Smooth muscle cell (in vitro differentiated cells): ENCODE measurements at regions not wholly inside any gene's neighbourhood (a gene's known extent, or its start where the extent isn't known, plus 50 kb on each side); places are given as distances from the start of the nearest gene placed in this dataset.

Source experiments
- DNase-seq: peaks from one replicate; lab custom pipeline; 2025; ENCODE audit not compliant: unreplicated experiment; lab: John Stamatoyannopoulos, UW
- H2AFZ ChIP-seq: fragments of 200-600 bp; sonication (generic); 2 replicates; pipeline ENCODE4 v1.6.0; 2016; ENCODE audit warnings: antibody characterized with exemption, low read depth, mild to moderate bottlenecking
- H3F3A ChIP-seq: fragments of 200-600 bp; sonication (generic); 2 replicates; pipeline ENCODE4 v1.6.0; 2017; ENCODE audit warnings: antibody characterized with exemption, low read depth
- H3K27ac ChIP-seq: fragments of 200-600 bp; sonication (generic); 2 replicates; pipeline ENCODE4 v1.5.1; 2016; ENCODE audit warnings: low read depth, mild to moderate bottlenecking
- H3K27me3 ChIP-seq: fragments of 200-600 bp; sonication (generic); 2 replicates; pipeline ENCODE4 v1.6.1; 2016; ENCODE audit warnings: low read depth, mild to moderate bottlenecking
- H3K36me3 ChIP-seq: fragments of 200-600 bp; sonication (generic); 2 replicates; pipeline ENCODE4 v1.5.1; 2016; ENCODE audit warnings: low read depth
- H3K4me1 ChIP-seq: fragments of 200-600 bp; sonication (generic); 2 replicates; pipeline ENCODE4 v1.5.1; 2016; ENCODE audit warnings: low read depth
- H3K4me2 ChIP-seq: fragments of 200-600 bp; sonication (generic); 2 replicates; pipeline ENCODE4 v1.6.0; 2016; ENCODE audit warnings: mild to moderate bottlenecking
- H3K4me3 ChIP-seq: fragments of 200-600 bp; sonication (generic); 2 replicates; pipeline ENCODE4 v1.5.1; 2016; ENCODE audit warnings: mild to moderate bottlenecking
- H3K79me2 ChIP-seq: fragments of 200-600 bp; sonication (generic); 2 replicates; pipeline ENCODE4 v1.6.0; 2016; ENCODE audit warnings: low read depth, mild to moderate bottlenecking
- H3K9ac ChIP-seq: fragments of 200-600 bp; sonication (generic); 2 replicates; pipeline ENCODE4 v1.6.0; 2016; ENCODE audit warnings: low read depth
- H3K9me3 ChIP-seq: fragments of 200-600 bp; sonication (generic); replicated peaks from 2 replicates; pipeline ENCODE4 v1.5.1; 2016; ENCODE audit warnings: low read depth
- H4K20me1 ChIP-seq: fragments of 200-600 bp; sonication (generic); 2 replicates; pipeline ENCODE4 v1.6.0; 2016; ENCODE audit warnings: low read depth
- WGBS: methylation state at CpG from one replicate; pipeline ENCODE4 v1.1.7; 2016; ENCODE audit warnings: low lambda C conversion rate; 5-methylcytosine and 5-hydroxymethylcytosine counted together
- TF ChIP-seq, protein P1 (sequence below): fragments of 200-600 bp; sonication (generic); IDR thresholded peaks from 2 replicates; pipeline ENCODE4 v1.5.1; 2017; ENCODE audit warnings: borderline replicate concordance, mild to moderate bottlenecking, antibody characterized with exemption; ENCODE audit not compliant: insufficient read depth, poor library complexity, severe bottlenecking

DNA sequence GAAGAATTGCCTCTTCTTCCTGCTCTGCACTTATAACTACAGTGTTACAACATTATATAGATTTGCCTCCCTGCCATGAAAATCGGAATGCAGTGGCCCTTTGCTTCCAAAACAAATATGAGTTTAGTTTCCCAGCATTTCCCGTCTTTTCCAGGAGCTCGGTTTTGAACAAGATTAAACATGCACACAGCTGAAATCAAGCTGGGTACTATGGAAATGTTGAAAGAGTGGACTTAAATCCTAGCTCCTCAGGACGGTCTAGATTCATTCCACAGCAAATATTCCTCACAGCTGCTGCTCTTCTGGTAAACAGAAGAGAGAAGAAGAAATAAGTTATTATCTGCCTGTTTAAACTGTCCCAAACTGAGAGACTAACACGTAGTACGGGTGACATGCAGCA is 161.4 kb downstream of the PIK3R1 start:
- peaks cover 3% of the 10 kb centered on the region for H3F3A ChIP-seq
- no peaks in the 10 kb centered on the region for H3K4me1 ChIP-seq
- H3K9me3 ChIP-seq, result no peaks in the 10 kb centered on the region
- DNase-seq, result no peak
- H2AFZ ChIP-seq, result peak overlapping the region; percentile 16
- no peaks in the 10 kb centered on the region for H3K79me2 ChIP-seq
- H3K27me3 ChIP-seq, result no peaks in the 10 kb centered on the region
- H3K27ac ChIP-seq, result no peak overlapping the region
- H3K36me3 ChIP-seq, result no peaks in the 10 kb centered on the region
- no peak overlapping the region for H3K4me3 ChIP-seq
- H3K9ac ChIP-seq, result no peak overlapping the region
- H3K4me2 ChIP-seq, result no peak overlapping the region
- no peaks in the 10 kb centered on the region for H4K20me1 ChIP-seq
- 59% methylated on average over 6 of the region's 6 CpGs for WGBS
- TF ChIP-seq, protein P1, sequence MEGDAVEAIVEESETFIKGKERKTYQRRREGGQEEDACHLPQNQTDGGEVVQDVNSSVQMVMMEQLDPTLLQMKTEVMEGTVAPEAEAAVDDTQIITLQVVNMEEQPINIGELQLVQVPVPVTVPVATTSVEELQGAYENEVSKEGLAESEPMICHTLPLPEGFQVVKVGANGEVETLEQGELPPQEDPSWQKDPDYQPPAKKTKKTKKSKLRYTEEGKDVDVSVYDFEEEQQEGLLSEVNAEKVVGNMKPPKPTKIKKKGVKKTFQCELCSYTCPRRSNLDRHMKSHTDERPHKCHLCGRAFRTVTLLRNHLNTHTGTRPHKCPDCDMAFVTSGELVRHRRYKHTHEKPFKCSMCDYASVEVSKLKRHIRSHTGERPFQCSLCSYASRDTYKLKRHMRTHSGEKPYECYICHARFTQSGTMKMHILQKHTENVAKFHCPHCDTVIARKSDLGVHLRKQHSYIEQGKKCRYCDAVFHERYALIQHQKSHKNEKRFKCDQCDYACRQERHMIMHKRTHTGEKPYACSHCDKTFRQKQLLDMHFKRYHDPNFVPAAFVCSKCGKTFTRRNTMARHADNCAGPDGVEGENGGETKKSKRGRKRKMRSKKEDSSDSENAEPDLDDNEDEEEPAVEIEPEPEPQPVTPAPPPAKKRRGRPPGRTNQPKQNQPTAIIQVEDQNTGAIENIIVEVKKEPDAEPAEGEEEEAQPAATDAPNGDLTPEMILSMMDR, result no peak

DNA sequence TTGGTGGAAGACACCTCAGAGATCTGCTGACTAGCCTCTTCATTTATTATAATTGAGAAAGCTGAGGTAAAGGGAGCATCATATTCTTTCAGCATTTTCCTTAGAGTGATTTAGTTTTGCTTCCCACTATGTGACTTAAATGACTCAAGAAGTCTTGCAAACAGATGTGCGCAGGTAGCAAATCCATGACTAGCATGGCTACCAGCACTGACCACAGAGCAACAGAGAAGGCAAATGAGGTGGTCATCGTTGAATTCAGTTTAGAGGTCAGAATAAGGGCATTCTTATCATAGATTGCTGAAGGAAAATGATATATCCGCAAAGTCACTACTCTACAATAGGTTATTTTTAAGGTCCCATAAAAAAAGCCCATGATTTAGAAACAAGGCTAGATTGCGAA is 162.2 kb downstream of the PIK3R1 start:
- no peak overlapping the region for H2AFZ ChIP-seq
- no peaks in the 10 kb centered on the region for H3K36me3 ChIP-seq
- no peak overlapping the region for H3K4me3 ChIP-seq
- no peak overlapping the region for H3K27ac ChIP-seq
- H3K4me1 ChIP-seq, result no peaks in the 10 kb centered on the region
- no peaks in the 10 kb centered on the region for H3K9me3 ChIP-seq
- H3K79me2 ChIP-seq, result no peaks in the 10 kb centered on the region
- 98% methylated on average over 4 of the region's 4 CpGs for WGBS
- H4K20me1 ChIP-seq, result no peaks in the 10 kb centered on the region
- no peak for DNase-seq
- no peak overlapping the region for H3K4me2 ChIP-seq
- H3F3A ChIP-seq, result peaks cover 3% of the 10 kb centered on the region
- TF ChIP-seq, protein P1, result no peak
- no peaks in the 10 kb centered on the region for H3K27me3 ChIP-seq
- H3K9ac ChIP-seq, result no peak overlapping the region

DNA sequence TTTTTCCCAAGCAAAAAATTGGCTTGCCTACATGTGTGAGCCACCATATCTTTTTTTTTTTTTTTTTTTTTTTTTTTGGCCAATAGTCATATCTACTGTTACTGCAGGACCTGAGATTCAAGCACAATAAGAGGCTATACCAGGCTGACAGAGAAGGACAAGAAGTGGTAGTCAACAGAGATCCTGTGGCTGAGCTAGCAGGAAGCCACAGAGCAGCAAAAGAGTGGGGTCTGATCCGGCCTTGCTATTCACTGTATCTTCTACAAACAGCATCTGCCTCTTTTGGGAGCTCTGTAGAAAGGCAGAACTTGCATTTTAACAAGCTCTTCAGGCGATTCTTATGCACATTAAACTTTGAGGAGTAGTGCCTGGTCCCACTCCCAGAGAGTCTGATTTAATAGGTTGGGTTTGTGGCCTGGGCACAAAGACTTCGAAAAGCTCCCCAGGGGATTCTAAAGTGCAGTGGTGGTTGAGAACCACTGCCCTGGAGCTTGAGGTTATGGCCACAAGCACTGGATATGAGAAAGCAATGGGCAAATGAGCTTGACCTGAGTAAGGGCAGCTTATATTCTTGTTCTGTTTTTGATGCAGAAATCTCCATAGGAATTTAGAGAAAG is 162.8 kb downstream of the PIK3R1 start:
- H3K9ac ChIP-seq, result no peak overlapping the region
- no peaks in the 10 kb centered on the region for H4K20me1 ChIP-seq
- no peaks in the 10 kb centered on the region for H3K27me3 ChIP-seq
- no peak overlapping the region for H3K4me2 ChIP-seq
- H2AFZ ChIP-seq, result no peak overlapping the region
- no peak overlapping the region for H3K27ac ChIP-seq
- no peak for DNase-seq
- no peaks in the 10 kb centered on the region for H3K9me3 ChIP-seq
- peaks cover 3% of the 10 kb centered on the region for H3F3A ChIP-seq
- 52% methylated on average over 3 of the region's 3 CpGs for WGBS
- H3K79me2 ChIP-seq, result no peaks in the 10 kb centered on the region
- no peaks in the 10 kb centered on the region for H3K4me1 ChIP-seq
- TF ChIP-seq, protein P1, result no peak
- no peak overlapping the region for H3K4me3 ChIP-seq
- H3K36me3 ChIP-seq, result no peaks in the 10 kb centered on the region
